ENCODE measurements at regions not wholly inside any gene's neighbourhood (a gene's known extent, or its start where the extent isn't known, plus 50 kb on each side); places are given as distances from the start of the nearest gene placed in this dataset.

GRCh38 chr12:114967151-114967550, 283.2 kb upstream of the TBX3 start:
- no peak overlapping the region for H4K8ac ChIP-seq (ENCODE audit: extremely low read depth, insufficient read depth, low read length)
- CTCF ChIA-PET (ENCODE audit: partially characterized antibody), result no interaction called here
- no peak overlapping the region for H2BK20ac ChIP-seq (ENCODE audit: low read length)
- H4K91ac ChIP-seq (replicated peaks; ENCODE audit: insufficient read length, low read length), result no peak overlapping the region
- H4K20me1 ChIP-seq (replicated peaks in 1 of 2; ENCODE audit: control insufficient read depth in 1 of 2, insufficient read depth in 2 of 2, low read length in 2 of 2), result no peaks in the 10 kb centered on the region
- FAIRE-seq (no peak), DNase-seq (ENCODE audit: low read depth in 1 of 2, low spot score in 2 of 2) (no peak)
- no peak overlapping the region for H3K27ac ChIP-seq (ENCODE audit: low read depth, low read length)
- no peak for TF ChIP-seq KDM1A (IDR thresholded peaks at IDR 0.05; ENCODE audit: borderline replicate concordance, low read length)
- peak; percentile 39; the same call in 1 of the 2 replicates for TF ChIP-seq E2F6 (IDR thresholded peaks at IDR 0.05)
- H2AK5ac ChIP-seq (ENCODE audit: low read depth, low read length), result no peak overlapping the region
- no peak overlapping the region for H2BK15ac ChIP-seq (ENCODE audit: low read length)
- 94% methylated on average over 5 of the region's 5 CpGs; no CpG with 5 or more reads in 1 of the 2 experiments for whole genome bisulfite sequencing, 2 experiments (ENCODE audit: extremely low coverage in 1 of 2, insufficient coverage in 1 of 2, insufficient read length in 1 of 2, insufficient replicate concordance in 2 of 2, low coverage in 1 of 2, low lambda C conversion rate in 2 of 2, missing lambda C conversion rate in 1 of 2)
- H3K27me3 ChIP-seq (replicated peaks in 1 of 4; ENCODE audit: control insufficient read depth in 3 of 4, extremely low read depth in 1 of 4, insufficient read depth in 3 of 4, low read length in 3 of 4), result peaks cover 0 to 1% (median 0%) of the 10 kb centered on the region in 4 experiments; a peak in 1 of 7 replicates
- POLR2A ChIA-PET (ENCODE audit: partially characterized antibody), result no interaction called here
- H3K23ac ChIP-seq (ENCODE audit: insufficient read length), result no peak overlapping the region
- H3K36me3 ChIP-seq (ENCODE audit: control insufficient read depth in 2 of 4, insufficient read depth in 4 of 4, low read length in 3 of 4), result no peaks in the 10 kb centered on the region
- no peaks in the 10 kb centered on the region for H3K79me1 ChIP-seq (ENCODE audit: low read depth, low read length)
- no peak overlapping the region for H3K18ac ChIP-seq (ENCODE audit: extremely low read depth, low read length)
- H3K14ac ChIP-seq (ENCODE audit: insufficient read length), result no peak overlapping the region
- H3K4ac ChIP-seq (replicated peaks; ENCODE audit: insufficient read length, low read depth, low read length), result no peak overlapping the region
- H2BK120ac ChIP-seq (replicated peaks; ENCODE audit: low read depth, low read length), result no peak overlapping the region
- no peaks in the 10 kb centered on the region for H3K79me2 ChIP-seq (ENCODE audit: control insufficient read depth in 1 of 2, insufficient read depth in 2 of 2, low read length in 2 of 2)
- no peak overlapping the region for H2BK5ac ChIP-seq (ENCODE audit: low read depth, low read length)
- no peaks in the 10 kb centered on the region for H3K4me1 ChIP-seq (replicated peaks in 1 of 4; ENCODE audit: control insufficient read depth in 3 of 4, insufficient read depth in 4 of 4, low read length in 3 of 4)
- no peak overlapping the region for H3K9ac ChIP-seq (replicated peaks in 1 of 4; ENCODE audit: extremely low read depth in 1 of 4, low read depth in 3 of 4, low read length in 3 of 4)
- H3K56ac ChIP-seq (replicated peaks; ENCODE audit: insufficient read length, low read depth, low read length), result no peak overlapping the region
- no peak overlapping the region for H3K4me3 ChIP-seq (ENCODE audit: extremely low read depth in 1 of 4, insufficient read depth in 2 of 4, low read depth in 3 of 4, low read length in 4 of 4)
- no peak overlapping the region for H3K4me2 ChIP-seq (ENCODE audit: insufficient read depth in 1 of 2, low read depth in 2 of 2, low read length in 2 of 2)
- H2AFZ ChIP-seq (ENCODE audit: low read length), result no peak overlapping the region
- H3K23me2 ChIP-seq (ENCODE audit: low read depth, low read length), result no peaks in the 10 kb centered on the region
- H3K9me3 ChIP-seq (ENCODE audit: insufficient read depth in 2 of 2, low read depth in 1 of 2, low read length in 1 of 2), result no peaks in the 10 kb centered on the region
- H4K5ac ChIP-seq (ENCODE audit: insufficient read length, low read depth, low read length), result no peak overlapping the region
- H2BK12ac ChIP-seq (ENCODE audit: low read depth, low read length), result no peak overlapping the region

Data from H1 (cell line).